GM19468 (cell line): ENCODE measurements at regions not wholly inside any gene's neighbourhood (a gene's known extent, or its start where the extent isn't known, plus 50 kb on each side); places are given as distances from the start of the nearest gene placed in this dataset.
"Not testable (repeated sequence)": the region's sequence is repeated elsewhere in the genome, so short reads cannot be mapped to it uniquely, and the experiment has no call there.

Experiments used
- ATAC-seq: cut with Tn5 transposase; IDR thresholded peaks from one replicate; pipeline ENCODE4 v1.9.1; 2021; ENCODE audit warnings: mild to moderate bottlenecking, moderate library complexity, moderate number of reproducible peaks; ENCODE audit not compliant: unreplicated experiment; ENCODE audit errors: extremely low read depth

GRCh38 chr3:153513236-153513635 lies 351.2 kb downstream of the RAP2B start:
- no peak for ATAC-seq

GRCh38 chr3:153528473-153528872 lies 366.4 kb downstream of the RAP2B start:
- ATAC-seq = no peak

GRCh38 chr3:153539263-153539662 lies 377.2 kb downstream of the RAP2B start:
- no peak for ATAC-seq

GRCh38 chr3:153545471-153545870 lies 383.4 kb downstream of the RAP2B start:
- ATAC-seq = no peak

GRCh38 chr3:153547970-153548369 lies 385.9 kb downstream of the RAP2B start:
- ATAC-seq = no peak

GRCh38 chr3:153549686-153550085 lies 387.7 kb downstream of the RAP2B start:
- ATAC-seq = not testable (repeated sequence)

GRCh38 chr3:153551536-153552285 lies 389.7 kb downstream of the RAP2B start:
- ATAC-seq = no peak

GRCh38 chr3:153552887-153553604 lies 391.0 kb downstream of the RAP2B start:
- no peak for ATAC-seq

GRCh38 chr3:153553605-153553945 lies 391.5 kb downstream of the RAP2B start:
- no peak for ATAC-seq

- ATAC-seq = no peak
Observed at GRCh38 chr3:153555919-153556318, 393.9 kb downstream of the RAP2B start.

GRCh38 chr3:153559366-153559765 lies 397.3 kb downstream of the RAP2B start:
- ATAC-seq = not testable (repeated sequence)

GRCh38 chr3:153567011-153567410 lies 405.0 kb downstream of the RAP2B start:
- no peak for ATAC-seq

- ATAC-seq = no peak
Observed at GRCh38 chr3:153567556-153567955, 405.5 kb downstream of the RAP2B start.

- not testable (repeated sequence) for ATAC-seq
Observed at GRCh38 chr3:153570481-153570880, 408.5 kb downstream of the RAP2B start.

- ATAC-seq = no peak
Observed at GRCh38 chr3:153572165-153572564, 410.1 kb downstream of the RAP2B start.

GRCh38 chr3:153572654-153573053 lies 410.6 kb downstream of the RAP2B start:
- no peak for ATAC-seq

GRCh38 chr3:153573481-153573880 lies 411.5 kb downstream of the RAP2B start:
- no peak for ATAC-seq

GRCh38 chr3:153574445-153574844 lies 412.4 kb downstream of the RAP2B start:
- ATAC-seq = no peak

GRCh38 chr3:153577059-153577736 lies 415.2 kb downstream of the RAP2B start:
- no peak for ATAC-seq

GRCh38 chr3:153578046-153578445 lies 416.0 kb downstream of the RAP2B start:
- no peak for ATAC-seq

GRCh38 chr3:153590051-153590450 lies 428.0 kb downstream of the RAP2B start:
- no peak for ATAC-seq
